K562 (cell line): ENCODE measurements at regions not wholly inside any gene's neighbourhood (a gene's known extent, or its start where the extent isn't known, plus 50 kb on each side); places are given as distances from the start of the nearest gene placed in this dataset.
A peak's percentile ranks its signal among the peaks of the same experiment; 100 is the strongest.

Source experiments
- ATAC-seq: fragments of 200-7000 bp; cut with Tn5 transposase; 3 replicates; pipeline ENCODE4 v1.9.1; 2020; ENCODE audit warnings: moderate library complexity
- BruUV-seq: library from RNA; stranded (reverse); fragments of 400-500 nt; replicated peaks from 2 replicates; lab custom pipeline; 2021; lab: Mats Ljungman, UMichigan
- CTCF ChIA-PET: fragments of 300-600 bp; formaldehyde crosslinking; extraction: SDS; loops from one replicate; lab custom pipeline; 2021; ENCODE audit warnings: low intra/inter-chr PET ratio; lab: Yijun Ruan, JAX
- POLR2A ChIA-PET: fragments of 300-600, 350-650 bp; sonication (Branson Sonifier 250); formaldehyde crosslinking; extraction: SDS; loops from one replicate; lab custom pipeline; 2021; ENCODE audit warnings: antibody characterized with exemption, inconsistent platforms; lab: Yijun Ruan, JAX
- DNase-seq, 4 experiments: peaks; one replicate each; pipeline versions ENCODE4 v3.0.0 to v3.0.0-alpha.2; 2011 to 2018; ENCODE audit warnings: low spot score in 3 of 4, mixed read lengths in 3 of 4; ENCODE audit errors: extremely low read depth in 1 of 4
- FAIRE-seq: peaks from 2 replicates; lab custom pipeline; 2011; peaks lifted over from hg19 to GRCh38; lab: Jason Lieb, UNC
- H2AFZ ChIP-seq: 2 replicates; pipeline ENCODE4 v1.6.0; 2011; ENCODE audit warnings: low read depth, low read length, control low read depth, inconsistent platforms
- H3K27ac ChIP-seq: fragments of 200-600 bp; 3 replicates; pipeline ENCODE4 v1.8.0; 2011; ENCODE audit warnings: low read depth, mild to moderate bottlenecking, control low read depth, inconsistent platforms, low read length, moderate library complexity, mixed read lengths; ENCODE audit errors: extremely low read depth
- H3K27me3 ChIP-seq, 2 experiments: fragments of 300-600 bp in 1 of 2; 2 replicates in 1 of 2; 3 replicates in 1 of 2; pipeline versions ENCODE4 v1.6.0 to v1.8.0; 2011; ENCODE audit warnings: inconsistent platforms in 2 of 2, low read length in 2 of 2, mild to moderate bottlenecking in 1 of 2, mixed read lengths in 1 of 2, moderate library complexity in 1 of 2; ENCODE audit not compliant: control insufficient read depth in 2 of 2, insufficient read depth in 2 of 2
- H3K36me3 ChIP-seq: fragments of 300-600 bp; 3 replicates; pipeline ENCODE4 v1.8.0; 2011; ENCODE audit warnings: mild to moderate bottlenecking, low read length, inconsistent platforms; ENCODE audit not compliant: control insufficient read depth, insufficient read depth
- H3K4me1 ChIP-seq, 2 experiments: fragments of 200-600 bp in 1 of 2; replicated peaks in 1 of 2; 2 replicates in 1 of 2; 3 replicates in 1 of 2; pipeline versions ENCODE4 v1.5.1 to v1.8.0; 2011; ENCODE audit warnings: inconsistent platforms in 2 of 2, low read length in 2 of 2, mild to moderate bottlenecking in 1 of 2, mixed read lengths in 1 of 2, moderate library complexity in 1 of 2; ENCODE audit not compliant: control insufficient read depth in 2 of 2, insufficient read depth in 2 of 2
- H3K4me2 ChIP-seq: 2 replicates; pipeline ENCODE4 v1.6.1; 2011; ENCODE audit warnings: low read length, control low read depth, inconsistent platforms, mixed read lengths; ENCODE audit not compliant: insufficient read depth
- H3K4me3 ChIP-seq: fragments of 200-600 bp; sonication (generic), shearing (Covaris generic); 2 replicates; pipeline ENCODE4 v1.5.1; 2016; ENCODE audit warnings: control low read depth, inconsistent platforms
- H3K79me2 ChIP-seq: fragments of 200-600 bp; 3 replicates; pipeline ENCODE4 v1.8.0; 2011; ENCODE audit warnings: low read length, inconsistent platforms; ENCODE audit not compliant: control insufficient read depth, insufficient read depth
- H3K9ac ChIP-seq, 2 experiments: 2 replicates each; pipeline versions ENCODE4 v1.6.0 to v1.6.1; 2011; ENCODE audit warnings: low read depth in 2 of 2, low read length in 2 of 2, control low read depth in 1 of 2, inconsistent platforms in 1 of 2, mild to moderate bottlenecking in 1 of 2, mixed read lengths in 1 of 2; ENCODE audit not compliant: insufficient read depth in 1 of 2
- H3K9me1 ChIP-seq: one replicate; pipeline ENCODE4 v1.6.0; 2011; ENCODE audit warnings: inconsistent platforms, mild to moderate bottlenecking, low read length, moderate library complexity; ENCODE audit not compliant: control insufficient read depth, insufficient read depth
- H3K9me3 ChIP-seq: replicated peaks from 2 replicates; pipeline ENCODE4 v1.5.1; 2011; ENCODE audit warnings: low read depth, low read length, inconsistent platforms; ENCODE audit not compliant: control insufficient read depth, insufficient read depth
- H4K20me1 ChIP-seq: replicated peaks from 2 replicates; pipeline ENCODE4 v1.6.1; 2011; ENCODE audit warnings: low read length, inconsistent platforms, mixed read lengths; ENCODE audit not compliant: control insufficient read depth, insufficient read depth
- AFF1 ChIP-seq, 2 experiments: fragments of 450-650 bp; IDR thresholded peaks; 2 replicates each; pipeline ENCODE4 v1.6.1; 2018; ENCODE audit warnings: mild to moderate bottlenecking in 2 of 2, low read depth in 1 of 2; ENCODE audit not compliant: partially characterized antibody in 2 of 2
- CTCF ChIP-seq, 3 experiments: IDR thresholded peaks in 2 of 3; conservative IDR thresholded peaks in 1 of 3; 2 replicates each; pipeline ENCODE4 v1.5.1; 2011 to 2012; ENCODE audit warnings: low read length in 3 of 3, mild to moderate bottlenecking in 3 of 3, control low read depth in 2 of 3, improper control_type of control experiment in 1 of 3, inconsistent platforms in 1 of 3, low read depth in 1 of 3, mixed read lengths in 1 of 3, moderate library complexity in 1 of 3; ENCODE audit not compliant: insufficient read depth in 2 of 3
- ILK ChIP-seq: fragments of 450-650 bp; IDR thresholded peaks from 2 replicates; pipeline ENCODE4 v1.6.1; 2016; ENCODE audit warnings: missing genetic modification characterization, low read depth, mild to moderate bottlenecking, missing compliant biosample characterization, moderate library complexity, borderline replicate concordance
- KDM4B ChIP-seq, 2 experiments: fragments of 450-650 bp in 1 of 2; sonication (generic) in 1 of 2; IDR thresholded peaks; 2 replicates each; pipeline ENCODE4 v1.6.1; 2016 to 2017; ENCODE audit warnings: borderline replicate concordance in 2 of 2, antibody characterized with exemption in 1 of 2, low read depth in 1 of 2, mild to moderate bottlenecking in 1 of 2
- KLF6 ChIP-seq: fragments of 250-450 bp; sonication (Bioruptor Pico); IDR thresholded peaks from 2 replicates; pipeline ENCODE4 v1.4.0; 2020; ENCODE audit warnings: mild to moderate bottlenecking, moderate library complexity, borderline replicate concordance
- ZNF592 ChIP-seq: fragments of 450-650 bp; IDR thresholded peaks from 2 replicates; pipeline ENCODE4 v1.6.1; 2017; ENCODE audit warnings: antibody characterized with exemption, mild to moderate bottlenecking
- ZNF668 ChIP-seq: fragments of 250-450 bp; sonication (Bioruptor Pico); IDR thresholded peaks from 2 replicates; pipeline ENCODE4 v1.8.0; 2022; ENCODE audit warnings: mild to moderate bottlenecking, inconsistent platforms
- WGBS: fragments of 100-300 bp; shearing (Covaris generic); methylation state at CpG from one replicate; pipeline ENCODE4 v1.1.6; 2016; ENCODE audit warnings: low coverage, mixed read lengths; ENCODE audit not compliant: insufficient coverage; ENCODE audit errors: missing lambda C conversion rate; 5-methylcytosine and 5-hydroxymethylcytosine counted together
- in situ Hi-C: fragments of 300-500 bp; cut with MboI; formaldehyde crosslinking; loops from 4 replicates; pipeline ENCODE4 v1.15.0; 2018; ENCODE audit warnings: inconsistent platforms, mixed read lengths
- intact Hi-C: fragments of 100-400 bp; cut with micrococcal nuclease; formaldehyde crosslinking; loops from 2 replicates; pipeline ENCODE4 v1.14.2; 2022

GRCh38 chr10:21202776-21203462, 305.8 kb upstream of the NEBL start:
- ChIA-PET POLR2A (interaction anchor here (0.6 to 1.4 kb wide), 4 partner anchors 10 to 29 kb away, joined by 3 to 5 read pairs (median 4); no protein-coding TSS in a partner anchor), CTCF (no interaction called here)
- peaks cover 11% of the 10 kb centered on the region for H3K9me3 ChIP-seq
- H3K36me3 ChIP-seq = no peaks in the 10 kb centered on the region
- H3K4me3 ChIP-seq = no peak overlapping the region
- H2AFZ ChIP-seq = peak overlapping the region; percentile 85
- no peaks in the 10 kb centered on the region for H3K9me1 ChIP-seq
- no TSS peak for BruUV-seq
- 13% methylated on average over 5 of the region's 5 CpGs for WGBS
- intact Hi-C loops = no loop called here
- H3K27ac ChIP-seq = no peak overlapping the region
- no peak overlapping the region for H3K9ac ChIP-seq
- in situ Hi-C loops = no loop called here
- ATAC-seq (peak; percentile 48), DNase-seq (no peak), FAIRE-seq (no peak)
- H3K79me2 ChIP-seq = no peaks in the 10 kb centered on the region
- no peaks in the 10 kb centered on the region for H4K20me1 ChIP-seq
- peak overlapping the region; percentile 54; the same call in 1 of the 2 replicates for H3K4me2 ChIP-seq
- H3K27me3 ChIP-seq = no peaks in the 10 kb centered on the region
- peaks cover 0 to 8% of the 10 kb centered on the region in 2 experiments; a peak in 4 of 5 replicates for H3K4me1 ChIP-seq
- TF ChIP-seq ZNF592 (no peak), AFF1 (IDR thresholded peaks at IDR 0.05; ENCODE audit: low read depth in 1 of 2, partially characterized antibody in 2 of 2) (no peak), KLF6 (CRISPR knock-in tag) (no peak), CTCF (IDR thresholded peaks at IDR 0.05 in 2 of 3, conservative IDR thresholded peaks at IDR 0.05 in 1 of 3; ENCODE audit: insufficient read depth in 2 of 3, low read depth in 1 of 3, low read length in 3 of 3) (no peak), KDM4B (IDR thresholded peaks at IDR 0.05; ENCODE audit: borderline replicate concordance in 2 of 2, low read depth in 1 of 2) (no peak), ZNF668 (CRISPR knock-in tag) (no peak), ILK (no peak)
